HG02588 (cell line): ENCODE measurements at regions not wholly inside any gene's neighbourhood (a gene's known extent, or its start where the extent isn't known, plus 50 kb on each side); places are given as distances from the start of the nearest gene placed in this dataset.

ENCODE experiments used
- ATAC-seq: cut with Tn5 transposase; IDR thresholded peaks from one replicate; pipeline ENCODE4 v1.9.1; 2021; ENCODE audit warnings: mild to moderate bottlenecking, moderate library complexity; ENCODE audit not compliant: unreplicated experiment

- ATAC-seq = no peak
These were observed 208.3 kb upstream of the SALL1 start for GRCh38 chr16:51359141-51359955.

GRCh38 chr16:51357839-51358238 lies 206.8 kb upstream of the SALL1 start:
- no peak for ATAC-seq

GRCh38 chr16:51355875-51356274 lies 204.8 kb upstream of the SALL1 start:
- no peak for ATAC-seq

GRCh38 chr16:51355195-51355594 lies 204.1 kb upstream of the SALL1 start:
- ATAC-seq = no peak

GRCh38 chr16:51353055-51353454 lies 202.0 kb upstream of the SALL1 start:
- no peak for ATAC-seq

- ATAC-seq = no peak
These were observed 198.6 kb upstream of the SALL1 start for GRCh38 chr16:51349626-51350025.

GRCh38 chr16:51343411-51343810 lies 192.3 kb upstream of the SALL1 start:
- ATAC-seq = no peak

GRCh38 chr16:51341204-51341603 lies 190.1 kb upstream of the SALL1 start:
- no peak for ATAC-seq

- no peak for ATAC-seq
These were observed 186.6 kb upstream of the SALL1 start for GRCh38 chr16:51337662-51338061.

GRCh38 chr16:51328733-51329132 lies 177.7 kb upstream of the SALL1 start:
- ATAC-seq = no peak

GRCh38 chr16:51327001-51327400 lies 175.9 kb upstream of the SALL1 start:
- ATAC-seq = no peak

GRCh38 chr16:51326131-51326856 lies 175.2 kb upstream of the SALL1 start:
- no peak for ATAC-seq

- no peak for ATAC-seq
These were observed 170.2 kb upstream of the SALL1 start for GRCh38 chr16:51321251-51321650.

GRCh38 chr16:51317575-51317974 lies 166.5 kb upstream of the SALL1 start:
- ATAC-seq = no peak

- no peak for ATAC-seq
These were observed 162.1 kb upstream of the SALL1 start for GRCh38 chr16:51313198-51313597.

GRCh38 chr16:51312363-51313150 lies 161.5 kb upstream of the SALL1 start:
- no peak for ATAC-seq

- ATAC-seq = no peak
These were observed 159.1 kb upstream of the SALL1 start for GRCh38 chr16:51310159-51310558.

- no peak for ATAC-seq
These were observed 156.0 kb upstream of the SALL1 start for GRCh38 chr16:51306886-51307595.

- ATAC-seq = no peak
These were observed 155.0 kb upstream of the SALL1 start for GRCh38 chr16:51306116-51306515.

GRCh38 chr16:51305337-51305736 lies 154.3 kb upstream of the SALL1 start:
- no peak for ATAC-seq

GRCh38 chr16:51302042-51302441 lies 151.0 kb upstream of the SALL1 start:
- no peak for ATAC-seq
